BE2C (cell line): ENCODE measurements at regions not wholly inside any gene's neighbourhood (a gene's known extent, or its start where the extent isn't known, plus 50 kb on each side); places are given as distances from the start of the nearest gene placed in this dataset.

ENCODE experiments used
- DNase-seq: peaks from one replicate; pipeline ENCODE4 v3.0.0-alpha.2; 2020
- H3K27me3 ChIP-seq: fragments of 250-450 bp; sonication (Bioruptor Pico); 2 replicates; pipeline ENCODE4 v1.5.1; 2020; ENCODE audit warnings: mild to moderate bottlenecking
- H3K36me3 ChIP-seq: fragments of 250-450 bp; sonication (Bioruptor Pico); 2 replicates; pipeline ENCODE4 v1.5.1; 2020; ENCODE audit warnings: mild to moderate bottlenecking
- H3K4me1 ChIP-seq: fragments of 250-450 bp; sonication (Bioruptor Pico); 2 replicates; pipeline ENCODE4 v1.5.1; 2020
- H3K4me3 ChIP-seq: 2 replicates; pipeline ENCODE4 v1.5.1; 2011; ENCODE audit warnings: low read depth, low read length
- H3K9me3 ChIP-seq: fragments of 250-450 bp; sonication (Bioruptor Pico); 2 replicates; pipeline ENCODE4 v1.5.1; 2020
- TF ChIP-seq, protein P1 (sequence below): IDR thresholded peaks from 2 replicates; pipeline ENCODE4 v1.5.1; 2012; ENCODE audit warnings: mild to moderate bottlenecking, low read depth, low read length

DNA sequence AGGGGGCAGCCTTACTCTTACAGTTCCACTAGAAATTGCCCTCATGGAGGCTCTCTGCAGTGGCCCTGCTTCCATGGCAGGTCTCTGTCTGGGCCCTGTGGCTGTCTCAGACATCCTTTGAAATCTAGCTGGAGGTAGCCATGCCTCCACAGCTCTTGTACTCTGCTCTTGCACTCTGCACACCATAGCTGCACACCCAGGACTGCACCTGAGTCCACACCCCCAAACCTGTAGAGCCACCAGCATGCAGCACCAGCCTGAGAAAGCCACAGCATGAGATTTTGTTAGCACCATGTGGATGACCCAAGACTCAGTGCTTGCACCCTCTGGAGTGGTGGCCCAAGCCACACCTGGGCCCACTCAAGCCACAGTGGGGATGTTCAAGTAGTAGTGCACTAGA is 376.2 kb upstream of the RND3 start:
- TF ChIP-seq, protein P1, sequence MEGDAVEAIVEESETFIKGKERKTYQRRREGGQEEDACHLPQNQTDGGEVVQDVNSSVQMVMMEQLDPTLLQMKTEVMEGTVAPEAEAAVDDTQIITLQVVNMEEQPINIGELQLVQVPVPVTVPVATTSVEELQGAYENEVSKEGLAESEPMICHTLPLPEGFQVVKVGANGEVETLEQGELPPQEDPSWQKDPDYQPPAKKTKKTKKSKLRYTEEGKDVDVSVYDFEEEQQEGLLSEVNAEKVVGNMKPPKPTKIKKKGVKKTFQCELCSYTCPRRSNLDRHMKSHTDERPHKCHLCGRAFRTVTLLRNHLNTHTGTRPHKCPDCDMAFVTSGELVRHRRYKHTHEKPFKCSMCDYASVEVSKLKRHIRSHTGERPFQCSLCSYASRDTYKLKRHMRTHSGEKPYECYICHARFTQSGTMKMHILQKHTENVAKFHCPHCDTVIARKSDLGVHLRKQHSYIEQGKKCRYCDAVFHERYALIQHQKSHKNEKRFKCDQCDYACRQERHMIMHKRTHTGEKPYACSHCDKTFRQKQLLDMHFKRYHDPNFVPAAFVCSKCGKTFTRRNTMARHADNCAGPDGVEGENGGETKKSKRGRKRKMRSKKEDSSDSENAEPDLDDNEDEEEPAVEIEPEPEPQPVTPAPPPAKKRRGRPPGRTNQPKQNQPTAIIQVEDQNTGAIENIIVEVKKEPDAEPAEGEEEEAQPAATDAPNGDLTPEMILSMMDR, result no peak
- DNase-seq, result no peak
- H3K36me3 ChIP-seq, result no peaks in the 10 kb centered on the region
- H3K4me1 ChIP-seq, result no peaks in the 10 kb centered on the region
- no peak overlapping the region for H3K4me3 ChIP-seq
- H3K9me3 ChIP-seq, result no peaks in the 10 kb centered on the region
- H3K27me3 ChIP-seq, result no peaks in the 10 kb centered on the region

DNA sequence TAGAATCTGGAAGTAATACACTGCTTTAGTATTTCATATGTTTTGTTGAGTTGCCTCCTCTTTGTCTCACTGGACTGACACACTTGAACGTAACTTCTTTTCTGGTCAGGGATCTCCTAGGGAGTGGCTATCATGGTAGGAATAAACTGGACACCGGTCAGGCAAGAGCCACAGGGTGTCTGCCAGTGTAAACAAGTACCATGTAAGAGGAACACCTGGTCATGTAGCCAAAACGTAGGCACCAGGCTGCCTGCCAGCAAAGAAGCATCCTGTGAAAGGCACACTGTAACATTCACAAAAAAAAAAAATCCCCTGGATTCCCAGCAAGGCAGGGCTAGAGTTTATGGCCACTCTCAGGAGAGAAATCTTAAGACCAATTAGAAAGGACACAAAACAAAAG is 372.8 kb upstream of the RND3 start:
- no peaks in the 10 kb centered on the region for H3K27me3 ChIP-seq
- H3K36me3 ChIP-seq, result no peaks in the 10 kb centered on the region
- H3K4me3 ChIP-seq, result no peak overlapping the region
- H3K4me1 ChIP-seq, result no peaks in the 10 kb centered on the region
- no peaks in the 10 kb centered on the region for H3K9me3 ChIP-seq
- DNase-seq, result no peak
- TF ChIP-seq, protein P1, result no peak

- Histone ChIP-seq H3K36me3 (no peaks in the 10 kb centered on the region), H3K4me1 (no peaks in the 10 kb centered on the region), H3K9me3 (no peaks in the 10 kb centered on the region), H3K27me3 (no peaks in the 10 kb centered on the region), H3K4me3 (no peak overlapping the region)
- no peak for DNase-seq
- TF ChIP-seq, protein P1, result no peak
Measured at GRCh38 chr2:150859877-150860276, 372.4 kb upstream of the RND3 start.

DNA sequence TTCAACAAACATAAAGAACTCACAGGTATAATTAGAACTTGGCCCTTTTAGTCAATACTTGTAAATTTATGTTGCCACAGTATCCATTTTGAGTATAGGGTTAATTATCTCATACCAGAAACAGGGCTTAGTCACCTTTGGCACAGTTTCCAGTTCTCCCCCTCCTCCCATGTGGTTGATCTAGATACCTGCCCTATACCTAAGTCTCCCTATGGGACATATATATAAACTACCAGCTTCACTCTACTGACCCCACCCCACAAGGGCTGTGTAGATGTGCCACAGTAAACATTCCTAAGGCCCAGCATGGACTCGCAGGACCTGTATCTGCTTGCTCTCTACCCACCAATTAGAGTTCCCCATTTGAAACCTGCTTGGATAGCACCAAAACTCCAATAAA is 371.7 kb upstream of the RND3 start:
- TF ChIP-seq, protein P1, result no peak
- no peaks in the 10 kb centered on the region for H3K9me3 ChIP-seq
- DNase-seq, result no peak
- H3K4me1 ChIP-seq, result no peaks in the 10 kb centered on the region
- no peaks in the 10 kb centered on the region for H3K27me3 ChIP-seq
- no peak overlapping the region for H3K4me3 ChIP-seq
- H3K36me3 ChIP-seq, result no peaks in the 10 kb centered on the region

DNA sequence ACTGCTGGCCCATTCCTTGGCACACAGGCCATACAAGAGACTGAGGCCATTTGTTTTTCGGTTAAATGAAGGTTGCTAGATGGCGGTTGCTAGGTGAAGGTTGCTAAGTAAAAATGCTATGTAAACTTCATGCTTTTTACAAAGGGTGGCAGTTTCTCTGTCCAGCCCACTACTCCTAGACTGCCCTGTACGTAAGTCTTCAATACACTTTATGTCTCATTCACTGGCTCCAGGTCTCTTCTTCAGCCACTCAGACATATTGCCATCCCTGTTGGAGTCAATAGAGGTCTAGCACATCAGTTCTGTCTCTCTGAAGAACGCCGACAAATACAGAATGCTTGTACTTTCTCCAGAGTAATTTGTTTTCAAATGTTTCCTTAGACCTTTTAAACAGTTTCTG is 370.9 kb upstream of the RND3 start:
- DNase-seq, result no peak
- Histone ChIP-seq H3K9me3 (no peaks in the 10 kb centered on the region), H3K27me3 (no peaks in the 10 kb centered on the region), H3K4me3 (no peak overlapping the region), H3K36me3 (no peaks in the 10 kb centered on the region), H3K4me1 (no peaks in the 10 kb centered on the region)
- TF ChIP-seq, protein P1, result no peak

GRCh38 chr2:150856596-150857281 is 369.3 kb upstream of the RND3 start:
- no peak for DNase-seq
- TF ChIP-seq, protein P1, result no peak
- H3K27me3 ChIP-seq, result no peaks in the 10 kb centered on the region
- no peaks in the 10 kb centered on the region for H3K36me3 ChIP-seq
- H3K9me3 ChIP-seq, result no peaks in the 10 kb centered on the region
- H3K4me3 ChIP-seq, result no peak overlapping the region
- no peaks in the 10 kb centered on the region for H3K4me1 ChIP-seq
